ENCODE measurements at regions not wholly inside any gene's neighbourhood (a gene's known extent, or its start where the extent isn't known, plus 50 kb on each side); places are given as distances from the start of the nearest gene placed in this dataset.

DNA sequence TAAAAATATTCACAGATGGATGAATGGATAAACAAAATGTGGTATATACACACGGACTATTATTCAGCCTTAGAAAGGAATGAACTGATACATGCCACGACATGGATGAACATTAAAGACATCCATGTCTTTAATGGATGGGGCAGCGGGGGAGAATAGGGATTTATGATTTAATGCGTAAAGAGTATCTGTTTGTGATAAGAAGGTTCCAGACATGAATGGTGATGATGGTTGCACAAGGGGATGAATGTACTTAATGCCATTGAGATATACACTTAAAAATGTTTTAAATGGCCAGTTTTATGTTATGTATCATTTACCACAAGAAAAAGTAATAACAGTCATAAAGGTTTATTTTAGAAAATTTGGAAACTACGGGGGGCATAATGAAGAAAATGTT lies 108.6 kb upstream of the WLS start:
- TF ChIP-seq, protein P1, sequence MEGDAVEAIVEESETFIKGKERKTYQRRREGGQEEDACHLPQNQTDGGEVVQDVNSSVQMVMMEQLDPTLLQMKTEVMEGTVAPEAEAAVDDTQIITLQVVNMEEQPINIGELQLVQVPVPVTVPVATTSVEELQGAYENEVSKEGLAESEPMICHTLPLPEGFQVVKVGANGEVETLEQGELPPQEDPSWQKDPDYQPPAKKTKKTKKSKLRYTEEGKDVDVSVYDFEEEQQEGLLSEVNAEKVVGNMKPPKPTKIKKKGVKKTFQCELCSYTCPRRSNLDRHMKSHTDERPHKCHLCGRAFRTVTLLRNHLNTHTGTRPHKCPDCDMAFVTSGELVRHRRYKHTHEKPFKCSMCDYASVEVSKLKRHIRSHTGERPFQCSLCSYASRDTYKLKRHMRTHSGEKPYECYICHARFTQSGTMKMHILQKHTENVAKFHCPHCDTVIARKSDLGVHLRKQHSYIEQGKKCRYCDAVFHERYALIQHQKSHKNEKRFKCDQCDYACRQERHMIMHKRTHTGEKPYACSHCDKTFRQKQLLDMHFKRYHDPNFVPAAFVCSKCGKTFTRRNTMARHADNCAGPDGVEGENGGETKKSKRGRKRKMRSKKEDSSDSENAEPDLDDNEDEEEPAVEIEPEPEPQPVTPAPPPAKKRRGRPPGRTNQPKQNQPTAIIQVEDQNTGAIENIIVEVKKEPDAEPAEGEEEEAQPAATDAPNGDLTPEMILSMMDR (conservative IDR thresholded peaks at IDR 0.05; ENCODE audit: control insufficient read depth, insufficient read depth, low read depth, low read length) = no peak
- H3K4me3 ChIP-seq (ENCODE audit: control insufficient read depth, low read depth, low read length) = no peak overlapping the region
- no peak for DNase-seq (ENCODE audit: low read depth)

GRCh38 chr1:68339505-68339904 lies 107.2 kb upstream of the WLS start:
- DNase-seq (ENCODE audit: low read depth) = peak; percentile 76
- H3K4me3 ChIP-seq (ENCODE audit: control insufficient read depth, low read depth, low read length) = no peak overlapping the region
- TF ChIP-seq, protein P1 (conservative IDR thresholded peaks at IDR 0.05; ENCODE audit: control insufficient read depth, insufficient read depth, low read depth, low read length) = no peak

DNA sequence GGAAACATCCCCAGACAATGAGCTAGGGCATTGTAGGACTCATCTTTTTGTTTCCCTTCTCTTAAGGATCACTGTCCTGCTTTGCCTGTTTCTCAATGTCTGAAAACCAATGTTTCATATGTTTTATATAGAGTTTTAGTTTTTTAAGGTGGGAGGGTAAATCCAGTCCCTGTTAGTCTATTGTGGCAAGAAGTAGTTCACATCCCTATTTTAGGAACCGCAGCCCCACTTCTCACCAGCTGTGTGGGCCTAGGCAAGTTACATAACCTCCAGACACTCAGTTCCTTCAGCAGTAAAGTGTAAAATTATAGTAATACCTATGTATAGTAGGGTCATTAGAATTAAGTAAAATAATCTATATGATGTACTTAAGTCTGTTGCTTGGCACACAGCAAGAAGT lies 105.8 kb upstream of the WLS start:
- TF ChIP-seq, protein P1 (conservative IDR thresholded peaks at IDR 0.05; ENCODE audit: control insufficient read depth, insufficient read depth, low read depth, low read length) = no peak
- DNase-seq (ENCODE audit: low read depth) = no peak

GRCh38 chr1:68332041-68332440 lies 99.7 kb upstream of the WLS start:
- H3K4me3 ChIP-seq (ENCODE audit: control insufficient read depth, low read depth, low read length) = no peak overlapping the region
- TF ChIP-seq, protein P1 (conservative IDR thresholded peaks at IDR 0.05; ENCODE audit: control insufficient read depth, insufficient read depth, low read depth, low read length) = no peak
- peak; percentile 50 for DNase-seq (ENCODE audit: low read depth)

More for the DNA sequence above, 105.8 kb upstream of the WLS start:
- H3K4me3 ChIP-seq (ENCODE audit: control insufficient read depth, low read depth, low read length) = no peak overlapping the region

DNA sequence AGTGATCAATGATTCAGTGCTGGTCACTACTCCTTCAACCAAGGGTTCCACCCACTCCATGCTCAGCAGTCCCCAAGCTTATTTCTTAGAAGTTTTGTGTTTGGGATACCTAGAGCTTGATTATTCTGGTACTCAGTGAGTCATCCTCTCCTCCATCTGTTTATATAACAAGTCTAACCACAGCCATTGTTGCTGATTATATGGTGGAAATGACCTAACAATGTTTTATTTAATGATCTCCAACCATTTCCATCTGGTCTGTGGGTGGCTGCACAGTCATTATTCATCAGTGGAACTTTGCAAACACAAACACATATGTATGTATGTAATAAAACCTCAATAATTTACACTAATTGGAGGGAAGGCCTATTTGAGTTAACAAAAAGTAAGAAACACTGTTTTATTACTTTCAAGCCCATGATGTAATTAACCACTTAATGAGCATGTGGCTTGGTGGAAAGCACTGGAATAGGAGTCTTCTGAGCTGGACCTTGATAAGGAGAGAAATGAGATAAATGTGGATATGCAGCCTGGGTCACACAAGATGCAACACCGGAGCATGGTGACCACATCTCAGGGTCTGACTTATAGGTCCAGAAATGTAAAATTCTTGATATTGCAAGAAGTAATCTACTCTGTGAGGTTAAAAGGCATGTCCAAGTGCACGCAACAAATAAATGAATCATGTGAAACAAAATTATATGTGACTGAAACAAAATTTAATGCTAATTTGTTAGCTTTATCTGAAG lies 99.0 kb upstream of the WLS start:
- H3K4me3 ChIP-seq (ENCODE audit: control insufficient read depth, low read depth, low read length) = no peak overlapping the region
- DNase-seq (ENCODE audit: low read depth) = peak; percentile 96
- TF ChIP-seq, protein P1 (conservative IDR thresholded peaks at IDR 0.05; ENCODE audit: control insufficient read depth, insufficient read depth, low read depth, low read length) = no peak

GRCh38 chr1:68330391-68330790 lies 98.1 kb upstream of the WLS start:
- TF ChIP-seq, protein P1 (conservative IDR thresholded peaks at IDR 0.05; ENCODE audit: control insufficient read depth, insufficient read depth, low read depth, low read length) = no peak
- DNase-seq (ENCODE audit: low read depth) = no peak
- H3K4me3 ChIP-seq (ENCODE audit: control insufficient read depth, low read depth, low read length) = no peak overlapping the region

Measured in fibroblast of mammary gland (primary cell).